Umbilical cord (tissue), 1 donor: ENCODE measurements at regions not wholly inside any gene's neighbourhood (a gene's known extent, or its start where the extent isn't known, plus 50 kb on each side); places are given as distances from the start of the nearest gene placed in this dataset.
A peak's percentile ranks its signal among the peaks of the same experiment; 100 is the strongest.
"Not testable (repeated sequence)": the region's sequence is repeated elsewhere in the genome, so short reads cannot be mapped to it uniquely, and the experiment has no call there.

Experiments
- DNase-seq: peaks from one replicate; pipeline ENCODE4 v3.0.0-alpha.2; 2015; ENCODE audit warnings: low spot score

GRCh38 chr11:121901886-121902285, 214.1 kb downstream of the BLID start:
- DNase-seq, result no peak

- DNase-seq, result not testable (repeated sequence)
Observed at GRCh38 chr11:121901417-121901816, 214.6 kb downstream of the BLID start.

GRCh38 chr11:121899520-121899919, 216.5 kb downstream of the BLID start:
- DNase-seq, result no peak

- no peak for DNase-seq
Observed at GRCh38 chr11:121898903-121899302, 217.1 kb downstream of the BLID start.

- DNase-seq, result peak; percentile 56
Observed at GRCh38 chr11:121895919-121896318, 220.1 kb downstream of the BLID start.

GRCh38 chr11:121894581-121894980, 221.4 kb downstream of the BLID start:
- DNase-seq, result no peak

- no peak for DNase-seq
Observed at GRCh38 chr11:121892863-121893262, 223.2 kb downstream of the BLID start.

- no peak for DNase-seq
Observed at GRCh38 chr11:121892131-121892681, 223.8 kb downstream of the BLID start.

GRCh38 chr11:121890946-121891515, 225.0 kb downstream of the BLID start:
- peak; percentile 62 for DNase-seq

GRCh38 chr11:121890377-121890776, 225.6 kb downstream of the BLID start:
- DNase-seq, result peak; percentile 47

- no peak for DNase-seq
Observed at GRCh38 chr11:121889931-121890330, 226.1 kb downstream of the BLID start.

GRCh38 chr11:121889186-121889585, 226.8 kb downstream of the BLID start:
- DNase-seq, result no peak

- no peak for DNase-seq
Observed at GRCh38 chr11:121887976-121888557, 227.9 kb downstream of the BLID start.

GRCh38 chr11:121887569-121887968, 228.4 kb downstream of the BLID start:
- DNase-seq, result no peak

GRCh38 chr11:121886996-121887395, 229.0 kb downstream of the BLID start:
- no peak for DNase-seq

GRCh38 chr11:121886005-121886734, 229.8 kb downstream of the BLID start:
- peak; percentile 54 for DNase-seq

- DNase-seq, result no peak
Observed at GRCh38 chr11:121884626-121885025, 231.4 kb downstream of the BLID start.

GRCh38 chr11:121881806-121882205, 234.2 kb downstream of the BLID start:
- no peak for DNase-seq

- DNase-seq, result no peak
Observed at GRCh38 chr11:121877152-121877551, 238.9 kb downstream of the BLID start.

- DNase-seq, result no peak
Observed at GRCh38 chr11:121873766-121874165, 242.2 kb downstream of the BLID start.

- DNase-seq, result no peak
Observed at GRCh38 chr11:121872356-121872755, 243.7 kb downstream of the BLID start.

GRCh38 chr11:121870206-121871045, 245.6 kb downstream of the BLID start:
- no peak for DNase-seq
